GM10266 (cell line): ENCODE measurements at regions not wholly inside any gene's neighbourhood (a gene's known extent, or its start where the extent isn't known, plus 50 kb on each side); places are given as distances from the start of the nearest gene placed in this dataset.

Experiments used
- DNase-seq: peaks from one replicate; pipeline ENCODE4 v3.0.0; 2012; ENCODE audit errors: extremely low spot score
- TF ChIP-seq, protein P1 (sequence below): IDR thresholded peaks from 2 replicates; pipeline ENCODE4 v1.5.1; 2012; ENCODE audit warnings: mild to moderate bottlenecking, low read depth; ENCODE audit not compliant: control insufficient read depth, insufficient read depth; ENCODE audit errors: missing control alignments

DNA sequence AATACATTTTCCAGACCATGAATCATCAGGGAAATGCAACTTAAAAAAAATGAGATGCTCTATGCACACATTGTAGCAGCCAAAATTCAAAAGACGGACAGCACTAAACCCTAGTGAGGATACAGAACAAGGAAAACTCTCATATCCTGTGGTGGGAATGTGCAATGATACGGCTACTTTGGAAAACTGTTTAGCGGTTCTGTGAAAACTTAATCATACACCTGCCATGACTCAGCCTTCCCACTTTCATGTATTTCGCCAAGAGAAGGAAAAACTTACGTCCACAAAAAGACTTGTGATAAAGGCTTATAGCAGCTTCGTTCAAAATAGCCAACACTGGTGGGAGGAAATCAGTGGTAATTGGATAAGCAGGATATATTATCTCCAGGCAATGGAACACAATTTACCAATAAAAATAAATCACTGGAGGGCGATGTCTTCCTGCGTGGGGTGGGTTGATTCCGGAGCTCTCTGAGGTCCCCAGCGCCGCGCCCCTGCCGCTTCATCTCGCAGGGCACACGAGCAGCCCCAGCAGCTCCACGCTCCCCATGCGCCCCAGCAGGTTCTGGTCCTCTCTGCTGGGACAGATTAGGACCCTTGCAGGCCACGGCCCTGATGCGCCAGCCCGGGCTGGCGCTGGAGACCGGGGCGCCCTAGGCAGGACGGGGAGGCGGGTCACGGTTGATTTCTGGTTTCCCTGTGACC is 97.2 kb upstream of the ARHGEF7 start:
- DNase-seq: no peak
- TF ChIP-seq, protein P1, sequence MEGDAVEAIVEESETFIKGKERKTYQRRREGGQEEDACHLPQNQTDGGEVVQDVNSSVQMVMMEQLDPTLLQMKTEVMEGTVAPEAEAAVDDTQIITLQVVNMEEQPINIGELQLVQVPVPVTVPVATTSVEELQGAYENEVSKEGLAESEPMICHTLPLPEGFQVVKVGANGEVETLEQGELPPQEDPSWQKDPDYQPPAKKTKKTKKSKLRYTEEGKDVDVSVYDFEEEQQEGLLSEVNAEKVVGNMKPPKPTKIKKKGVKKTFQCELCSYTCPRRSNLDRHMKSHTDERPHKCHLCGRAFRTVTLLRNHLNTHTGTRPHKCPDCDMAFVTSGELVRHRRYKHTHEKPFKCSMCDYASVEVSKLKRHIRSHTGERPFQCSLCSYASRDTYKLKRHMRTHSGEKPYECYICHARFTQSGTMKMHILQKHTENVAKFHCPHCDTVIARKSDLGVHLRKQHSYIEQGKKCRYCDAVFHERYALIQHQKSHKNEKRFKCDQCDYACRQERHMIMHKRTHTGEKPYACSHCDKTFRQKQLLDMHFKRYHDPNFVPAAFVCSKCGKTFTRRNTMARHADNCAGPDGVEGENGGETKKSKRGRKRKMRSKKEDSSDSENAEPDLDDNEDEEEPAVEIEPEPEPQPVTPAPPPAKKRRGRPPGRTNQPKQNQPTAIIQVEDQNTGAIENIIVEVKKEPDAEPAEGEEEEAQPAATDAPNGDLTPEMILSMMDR: no peak

DNA sequence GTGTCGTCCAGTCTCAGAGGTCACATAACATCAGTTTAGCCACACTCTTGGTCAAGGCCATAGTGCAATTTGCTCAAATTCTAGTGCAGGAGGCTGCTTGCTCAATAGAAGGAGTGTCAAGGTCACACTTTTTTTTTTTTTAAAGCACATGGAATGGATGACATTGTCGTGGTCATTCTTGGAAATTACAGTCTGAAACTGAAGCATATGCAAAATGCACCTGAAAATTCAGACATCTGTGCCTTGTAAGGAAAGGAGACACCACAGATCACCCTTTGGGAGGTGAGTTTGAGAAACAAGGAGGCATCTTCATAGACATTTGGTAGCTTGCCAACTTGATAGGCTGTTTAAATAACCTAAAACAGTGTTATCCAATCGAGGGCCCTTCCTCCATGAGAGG is 98.3 kb upstream of the ANKRD10 start:
- no peak for DNase-seq
- TF ChIP-seq, protein P1: no peak

DNA sequence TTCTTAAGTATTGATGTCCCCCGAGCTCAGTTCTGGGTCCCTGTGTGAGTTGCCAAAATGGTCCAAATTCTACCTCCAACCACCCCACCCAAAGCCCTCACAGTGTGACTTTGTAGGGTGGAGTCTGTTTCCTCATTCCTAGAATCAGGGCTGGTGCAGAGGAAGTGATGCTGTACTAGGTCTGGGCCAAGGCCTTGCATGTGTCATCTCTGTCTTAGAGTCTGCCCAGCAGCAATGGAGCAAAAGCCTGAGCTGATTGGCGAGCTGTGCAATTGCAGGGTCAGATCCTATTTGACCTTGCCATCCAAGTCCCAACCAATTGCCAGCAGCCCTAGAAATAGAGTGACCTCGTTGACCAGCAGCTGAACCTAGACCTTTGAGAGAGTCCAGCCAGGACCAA is 97.0 kb upstream of the ANKRD10 start:
- no peak for DNase-seq
- TF ChIP-seq, protein P1: no peak

DNA sequence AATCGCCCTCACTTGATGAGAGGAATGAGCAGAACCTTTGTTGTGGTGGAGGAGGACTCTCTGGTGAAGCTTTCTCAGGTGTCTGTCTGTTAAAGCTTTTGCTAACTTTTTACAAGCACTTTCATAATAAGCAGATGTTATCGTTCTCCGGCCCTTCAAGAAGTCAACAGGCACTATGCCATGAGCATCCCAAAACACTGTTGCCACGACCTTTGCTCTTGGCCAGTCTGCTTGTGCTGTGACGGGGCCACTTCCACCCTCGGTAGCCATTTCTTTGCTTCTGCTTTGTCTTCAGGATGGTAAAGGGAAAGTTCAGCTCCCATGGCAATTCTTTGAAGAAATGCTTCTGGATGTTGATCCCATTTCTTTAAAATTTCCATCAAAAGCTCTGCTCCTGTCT is 93.5 kb upstream of the ANKRD10 start:
- TF ChIP-seq, protein P1: no peak
- no peak for DNase-seq

DNA sequence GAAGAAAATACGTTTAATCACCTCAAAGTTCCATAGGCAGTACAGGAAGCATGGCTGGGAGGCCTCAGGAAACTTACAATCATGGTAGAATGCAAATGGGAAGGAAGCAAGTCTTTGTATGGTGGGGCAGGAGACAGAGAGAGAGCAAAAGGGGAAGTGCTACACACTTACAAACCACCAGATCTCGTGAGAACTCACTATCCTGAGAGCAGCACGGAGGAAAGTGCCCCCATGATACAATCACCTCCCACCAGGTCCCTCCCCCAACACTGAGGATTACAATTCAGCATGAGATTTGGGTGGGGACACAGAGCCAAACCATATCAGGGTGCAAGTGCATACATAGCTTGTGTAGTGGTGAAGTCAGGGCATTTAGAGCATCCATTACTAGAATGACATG is 92.3 kb upstream of the ANKRD10 start:
- no peak for DNase-seq
- TF ChIP-seq, protein P1: no peak

DNA sequence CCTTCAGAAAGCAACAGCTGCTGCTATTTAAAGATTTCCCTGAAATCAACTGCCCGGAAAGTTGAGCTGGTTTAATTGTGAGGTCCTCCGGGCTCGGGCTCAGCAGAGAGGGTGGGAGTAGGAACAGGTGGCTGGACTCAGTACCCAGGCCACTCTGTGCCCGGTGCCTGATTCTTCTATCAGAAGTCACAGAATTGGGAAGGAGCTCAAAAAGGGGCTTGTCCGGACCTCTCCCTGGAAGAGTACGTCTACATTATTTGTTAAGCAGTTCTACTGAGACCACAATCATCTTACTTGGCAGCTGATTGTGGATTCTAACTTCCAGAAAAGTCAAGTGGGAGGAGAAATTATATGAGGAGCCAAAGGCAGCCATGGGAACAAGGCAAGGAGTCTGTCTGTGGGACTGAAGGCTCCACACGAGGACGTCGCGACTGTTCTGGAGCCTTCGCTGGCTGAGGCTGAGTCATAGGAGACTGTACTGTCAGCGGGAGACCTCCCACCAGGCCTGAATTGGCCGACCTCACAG is 91.7 kb upstream of the ANKRD10 start:
- TF ChIP-seq, protein P1: no peak
- DNase-seq: no peak

DNA sequence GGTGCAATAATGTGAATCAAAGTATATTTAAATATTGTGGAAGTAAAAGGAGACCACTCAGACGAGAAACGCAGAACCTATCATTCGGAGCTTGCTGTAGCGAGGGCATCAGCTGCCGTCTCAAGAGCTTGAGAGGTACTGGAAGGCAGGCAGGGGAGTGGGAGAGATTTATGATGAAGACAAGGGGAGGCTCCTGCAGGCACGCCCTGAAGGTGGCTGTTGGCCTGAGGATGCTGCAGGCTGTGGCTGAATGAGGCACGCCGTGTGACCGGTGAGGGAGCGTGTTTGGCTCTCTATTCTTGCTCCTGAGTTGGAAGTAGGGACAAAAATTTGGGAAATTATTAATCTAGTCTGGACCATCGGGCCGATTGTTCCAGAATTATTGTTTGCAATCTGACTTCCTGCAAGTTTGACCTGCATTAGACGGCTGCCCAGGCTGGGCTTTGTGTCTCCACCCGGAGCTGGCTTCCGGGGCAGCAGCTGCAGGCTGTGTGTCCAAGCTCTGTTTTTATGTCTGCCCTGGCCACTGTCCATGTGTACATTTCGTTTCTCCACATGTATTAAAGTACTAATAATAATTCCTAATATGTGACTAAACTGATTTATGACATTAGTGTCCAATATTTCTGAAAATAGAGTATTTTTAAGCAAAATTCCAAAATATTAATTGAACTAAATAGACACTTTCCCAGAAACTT is 91.1 kb upstream of the ANKRD10 start:
- TF ChIP-seq, protein P1: no peak
- no peak for DNase-seq
